Fibroblast of lung (primary cell): ENCODE measurements at regions not wholly inside any gene's neighbourhood (a gene's known extent, or its start where the extent isn't known, plus 50 kb on each side); places are given as distances from the start of the nearest gene placed in this dataset.

Experiments
- DNase-seq, 2 donors: peaks; one replicate each; pipeline versions ENCODE4 v3.0.0 to v3.0.0-alpha.2; 2010; ENCODE audit warnings: low read depth in 2 of 2
- H2AFZ ChIP-seq: 2 replicates; pipeline ENCODE4 v1.5.1; 2012; ENCODE audit warnings: low read length, control low read depth, inconsistent platforms
- H3K27ac ChIP-seq: 2 replicates; pipeline ENCODE4 v1.5.1; 2011; ENCODE audit warnings: low read length, control low read depth; ENCODE audit not compliant: insufficient read depth
- H3K27me3 ChIP-seq: 2 replicates; pipeline ENCODE4 v1.5.1; 2011; ENCODE audit warnings: mild to moderate bottlenecking, low read length; ENCODE audit not compliant: control insufficient read depth, insufficient read depth
- H3K36me3 ChIP-seq: 2 replicates; pipeline ENCODE4 v1.5.1; 2011; ENCODE audit warnings: low read length; ENCODE audit not compliant: control insufficient read depth, insufficient read depth
- H3K4me1 ChIP-seq: 2 replicates; pipeline ENCODE4 v1.5.1; 2011; ENCODE audit warnings: low read length; ENCODE audit not compliant: control insufficient read depth, insufficient read depth; ENCODE audit errors: extremely low read depth
- H3K4me2 ChIP-seq: 2 replicates; pipeline ENCODE4 v1.5.1; 2011; ENCODE audit warnings: low read length, control low read depth; ENCODE audit not compliant: insufficient read depth; ENCODE audit errors: extremely low read depth
- H3K4me3 ChIP-seq, 4 experiments: fragments of 200-600 bp in 1 of 4; sonication (generic) in 1 of 4; replicated peaks in 1 of 4; 2 replicates each; pipeline ENCODE4 v1.5.1; 2011 to 2016; ENCODE audit warnings: low read length in 4 of 4, low read depth in 3 of 4, mild to moderate bottlenecking in 3 of 4, control low read depth in 2 of 4, inconsistent platforms in 1 of 4, mixed read lengths in 1 of 4; ENCODE audit not compliant: insufficient read depth in 1 of 4; ENCODE audit errors: control extremely low read depth in 1 of 4
- H3K79me2 ChIP-seq: 2 replicates; pipeline ENCODE4 v1.5.1; 2012; ENCODE audit warnings: mild to moderate bottlenecking, low read length, inconsistent platforms; ENCODE audit not compliant: control insufficient read depth, insufficient read depth
- H3K9ac ChIP-seq: 2 replicates; pipeline ENCODE4 v1.5.1; 2011; ENCODE audit warnings: mild to moderate bottlenecking, low read length, control low read depth; ENCODE audit not compliant: insufficient read depth
- H3K9me3 ChIP-seq: 2 replicates; pipeline ENCODE4 v1.5.1; 2012; ENCODE audit warnings: low read depth, low read length; ENCODE audit not compliant: control insufficient read depth, insufficient read depth
- H4K20me1 ChIP-seq: 2 replicates; pipeline ENCODE4 v1.5.1; 2011; ENCODE audit warnings: low read length; ENCODE audit not compliant: control insufficient read depth, insufficient read depth; ENCODE audit errors: extremely low read depth
- CTCF ChIP-seq, 2 donors: IDR thresholded peaks in 1 of 2; conservative IDR thresholded peaks in 1 of 2; 1 replicate in 1 of 2; 2 replicates in 1 of 2; pipeline ENCODE4 v1.5.1; 2011 to 2012; ENCODE audit warnings: low read length in 2 of 2, control low read depth in 1 of 2, inconsistent platforms in 1 of 2, low read depth in 1 of 2, mild to moderate bottlenecking in 1 of 2
- EZH2 ChIP-seq: IDR thresholded peaks from 2 replicates; pipeline ENCODE4 v1.5.1; 2012; ENCODE audit warnings: low read length, control low read depth, mild to moderate bottlenecking; ENCODE audit errors: missing control alignments

GRCh38 chr6:74070711-74071110 lies 374.7 kb downstream of the CD109 start:
- H3K27ac ChIP-seq = no peak overlapping the region
- H3K4me3 ChIP-seq = no peak overlapping the region
- no peaks in the 10 kb centered on the region for H3K9me3 ChIP-seq
- DNase-seq = no peak
- H2AFZ ChIP-seq = no peak overlapping the region
- no peak for TF ChIP-seq EZH2
- no peak for TF ChIP-seq CTCF (conservative IDR thresholded peaks at IDR 0.05 in 1 of 2, IDR thresholded peaks at IDR 0.05 in 1 of 2; ENCODE audit: low read depth in 1 of 2, low read length in 2 of 2)
- no peaks in the 10 kb centered on the region for H4K20me1 ChIP-seq
- H3K36me3 ChIP-seq = no peaks in the 10 kb centered on the region
- H3K4me1 ChIP-seq = peaks cover 5% of the 10 kb centered on the region
- H3K27me3 ChIP-seq = no peaks in the 10 kb centered on the region
- H3K79me2 ChIP-seq = no peaks in the 10 kb centered on the region
- no peak overlapping the region for H3K9ac ChIP-seq
- H3K4me2 ChIP-seq = no peak overlapping the region

- Histone ChIP-seq H3K27me3 (no peaks in the 10 kb centered on the region), H3K79me2 (no peaks in the 10 kb centered on the region), H3K4me3 (no peak overlapping the region), H2AFZ (no peak overlapping the region), H3K4me1 (peaks cover 5% of the 10 kb centered on the region), H3K9ac (no peak overlapping the region), H3K27ac (no peak overlapping the region), H4K20me1 (no peaks in the 10 kb centered on the region), H3K36me3 (no peaks in the 10 kb centered on the region), H3K9me3 (no peaks in the 10 kb centered on the region), H3K4me2 (no peak overlapping the region)
- TF ChIP-seq CTCF (conservative IDR thresholded peaks at IDR 0.05 in 1 of 2, IDR thresholded peaks at IDR 0.05 in 1 of 2; ENCODE audit: low read depth in 1 of 2, low read length in 2 of 2) = no peak
- TF ChIP-seq EZH2 = no peak
- DNase-seq = peak in 1 of 2 donors; percentile 58
These were observed 374.1 kb downstream of the CD109 start for GRCh38 chr6:74070091-74070490.

- TF ChIP-seq CTCF (conservative IDR thresholded peaks at IDR 0.05 in 1 of 2, IDR thresholded peaks at IDR 0.05 in 1 of 2; ENCODE audit: low read depth in 1 of 2, low read length in 2 of 2) (no peak), EZH2 (no peak)
- no peaks in the 10 kb centered on the region for H3K79me2 ChIP-seq
- no peaks in the 10 kb centered on the region for H3K27me3 ChIP-seq
- H3K4me2 ChIP-seq = no peak overlapping the region
- no peak overlapping the region for H3K9ac ChIP-seq
- DNase-seq = peak; percentile 65 to 89
- H3K36me3 ChIP-seq = no peaks in the 10 kb centered on the region
- H2AFZ ChIP-seq = no peak overlapping the region
- no peak overlapping the region for H3K4me3 ChIP-seq
- no peaks in the 10 kb centered on the region for H3K9me3 ChIP-seq
- H3K27ac ChIP-seq = peak overlapping the region; percentile 12
- H4K20me1 ChIP-seq = no peaks in the 10 kb centered on the region
- H3K4me1 ChIP-seq = peaks cover 5% of the 10 kb centered on the region
These were observed 373.1 kb downstream of the CD109 start for GRCh38 chr6:74069089-74069581.
